ENCODE measurements at regions not wholly inside any gene's neighbourhood (a gene's known extent, or its start where the extent isn't known, plus 50 kb on each side); places are given as distances from the start of the nearest gene placed in this dataset.

GRCh38 chrX:97909245-97909644 lies 1025.5 kb downstream of the RPA4 start:
- TF ChIP-seq, protein P1, sequence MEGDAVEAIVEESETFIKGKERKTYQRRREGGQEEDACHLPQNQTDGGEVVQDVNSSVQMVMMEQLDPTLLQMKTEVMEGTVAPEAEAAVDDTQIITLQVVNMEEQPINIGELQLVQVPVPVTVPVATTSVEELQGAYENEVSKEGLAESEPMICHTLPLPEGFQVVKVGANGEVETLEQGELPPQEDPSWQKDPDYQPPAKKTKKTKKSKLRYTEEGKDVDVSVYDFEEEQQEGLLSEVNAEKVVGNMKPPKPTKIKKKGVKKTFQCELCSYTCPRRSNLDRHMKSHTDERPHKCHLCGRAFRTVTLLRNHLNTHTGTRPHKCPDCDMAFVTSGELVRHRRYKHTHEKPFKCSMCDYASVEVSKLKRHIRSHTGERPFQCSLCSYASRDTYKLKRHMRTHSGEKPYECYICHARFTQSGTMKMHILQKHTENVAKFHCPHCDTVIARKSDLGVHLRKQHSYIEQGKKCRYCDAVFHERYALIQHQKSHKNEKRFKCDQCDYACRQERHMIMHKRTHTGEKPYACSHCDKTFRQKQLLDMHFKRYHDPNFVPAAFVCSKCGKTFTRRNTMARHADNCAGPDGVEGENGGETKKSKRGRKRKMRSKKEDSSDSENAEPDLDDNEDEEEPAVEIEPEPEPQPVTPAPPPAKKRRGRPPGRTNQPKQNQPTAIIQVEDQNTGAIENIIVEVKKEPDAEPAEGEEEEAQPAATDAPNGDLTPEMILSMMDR (IDR thresholded peaks at IDR 0.05), result no peak
- TF ChIP-seq EP300 (IDR thresholded peaks at IDR 0.05), result no peak
- TF ChIP-seq POLR2A (IDR thresholded peaks at IDR 0.05), result no peak
